HCEC 1CT (cell line): ENCODE measurements at regions not wholly inside any gene's neighbourhood (a gene's known extent, or its start where the extent isn't known, plus 50 kb on each side); places are given as distances from the start of the nearest gene placed in this dataset.
"Not testable (repeated sequence)": the region's sequence is repeated elsewhere in the genome, so short reads cannot be mapped to it uniquely, and the experiment has no call there.

ENCODE experiments used
- DNase-seq: peaks from one replicate; pipeline ENCODE4 v3.0.0-alpha.2; 2017

- DNase-seq: no peak
Observed at GRCh38 chr5:106874531-106874930, 796.2 kb downstream of the EFNA5 start.

GRCh38 chr5:106873568-106873967 is 797.2 kb downstream of the EFNA5 start:
- no peak for DNase-seq

GRCh38 chr5:106865279-106865678 is 805.5 kb downstream of the EFNA5 start:
- no peak for DNase-seq

GRCh38 chr5:106862450-106863193 is 808.1 kb downstream of the EFNA5 start:
- DNase-seq: peak; percentile 85

- no peak for DNase-seq
Observed at GRCh38 chr5:106860398-106861044, 810.2 kb downstream of the EFNA5 start.

- DNase-seq: no peak
Observed at GRCh38 chr5:106858616-106859015, 812.1 kb downstream of the EFNA5 start.

- DNase-seq: no peak
Observed at GRCh38 chr5:106854922-106855321, 815.8 kb downstream of the EFNA5 start.

GRCh38 chr5:106854105-106854687 is 816.5 kb downstream of the EFNA5 start:
- no peak for DNase-seq

GRCh38 chr5:106853266-106853665 is 817.5 kb downstream of the EFNA5 start:
- DNase-seq: peak; percentile 66

GRCh38 chr5:106849266-106849665 is 821.5 kb downstream of the EFNA5 start:
- DNase-seq: no peak

GRCh38 chr5:106843812-106844416 is 826.8 kb downstream of the EFNA5 start:
- peak; percentile 76 for DNase-seq

GRCh38 chr5:106833517-106833916 is 837.2 kb downstream of the EFNA5 start:
- no peak for DNase-seq

GRCh38 chr5:106827061-106827460 is 843.7 kb downstream of the EFNA5 start:
- DNase-seq: peak; percentile 95

- peak; percentile 78 for DNase-seq
Observed at GRCh38 chr5:106825374-106825773, 845.4 kb downstream of the EFNA5 start.

GRCh38 chr5:106822851-106823250 is 847.9 kb downstream of the EFNA5 start:
- DNase-seq: no peak

GRCh38 chr5:106818552-106818951 is 852.2 kb downstream of the EFNA5 start:
- no peak for DNase-seq

GRCh38 chr5:106814961-106815360 is 855.8 kb downstream of the EFNA5 start:
- no peak for DNase-seq

- DNase-seq: no peak
Observed at GRCh38 chr5:106801554-106801953, 869.2 kb downstream of the EFNA5 start.

GRCh38 chr5:106797996-106798395 is 872.7 kb downstream of the EFNA5 start:
- DNase-seq: no peak

- no peak for DNase-seq
Observed at GRCh38 chr5:106796081-106796480, 874.7 kb downstream of the EFNA5 start.

GRCh38 chr5:106784846-106785245 is 885.9 kb downstream of the EFNA5 start:
- DNase-seq: peak; percentile 17

- DNase-seq: no peak
Observed at GRCh38 chr5:106780355-106780754, 890.4 kb downstream of the EFNA5 start.

- not testable (repeated sequence) for DNase-seq
Observed at GRCh38 chr5:106776515-106776914, 894.2 kb downstream of the EFNA5 start.

GRCh38 chr5:106768392-106768791 is 902.3 kb downstream of the EFNA5 start:
- DNase-seq: no peak
